Neuronal stem cell (in vitro differentiated cells): ENCODE measurements at regions not wholly inside any gene's neighbourhood (a gene's known extent, or its start where the extent isn't known, plus 50 kb on each side); places are given as distances from the start of the nearest gene placed in this dataset.

Experiments used
- DNase-seq: peaks from one replicate; pipeline ENCODE4 v3.0.0-alpha.2; 2013; ENCODE audit warnings: low spot score
- H2AFZ ChIP-seq: one replicate; pipeline ENCODE4 v1.6.1; 2013; ENCODE audit warnings: mild to moderate bottlenecking, low read length, inconsistent platforms
- H2AK5ac ChIP-seq: 2 replicates; pipeline ENCODE4 v1.6.1; 2013; ENCODE audit warnings: low read depth, mild to moderate bottlenecking, inconsistent platforms, low read length, moderate library complexity, mixed read lengths
- H2BK120ac ChIP-seq: 2 replicates; pipeline ENCODE4 v1.6.1; 2013; ENCODE audit warnings: low read depth, mild to moderate bottlenecking, inconsistent platforms, low read length, moderate library complexity, mixed read lengths
- H2BK12ac ChIP-seq: one replicate; pipeline ENCODE4 v1.6.1; 2013; ENCODE audit warnings: low read length, inconsistent platforms
- H2BK15ac ChIP-seq: 2 replicates; pipeline ENCODE4 v1.6.1; 2013; ENCODE audit warnings: mild to moderate bottlenecking, low read length, inconsistent platforms, mixed read lengths
- H2BK5ac ChIP-seq: one replicate; pipeline ENCODE4 v1.6.1; 2013; ENCODE audit warnings: inconsistent platforms, mild to moderate bottlenecking, low read length, moderate library complexity
- H3K14ac ChIP-seq: one replicate; pipeline ENCODE4 v1.6.1; 2013; ENCODE audit warnings: low read length, inconsistent platforms
- H3K18ac ChIP-seq: 2 replicates; pipeline ENCODE4 v1.6.1; 2013; ENCODE audit warnings: low read length, inconsistent platforms
- H3K23ac ChIP-seq: 2 replicates; pipeline ENCODE4 v1.6.1; 2013; ENCODE audit warnings: low read depth, mild to moderate bottlenecking, mixed read lengths, low read length, inconsistent platforms; ENCODE audit not compliant: poor library complexity
- H3K27ac ChIP-seq: replicated peaks from 3 replicates; pipeline ENCODE4 v1.5.1; 2013; ENCODE audit warnings: low read length, inconsistent platforms
- H3K27me3 ChIP-seq, 3 experiments: 2 replicates each; pipeline ENCODE4 v1.6.1; 2013; ENCODE audit warnings: low read length in 3 of 3, mild to moderate bottlenecking in 2 of 3, inconsistent platforms in 1 of 3, low read depth in 1 of 3, mixed read lengths in 1 of 3, moderate library complexity in 1 of 3; ENCODE audit not compliant: control insufficient read depth in 3 of 3, insufficient read depth in 3 of 3
- H3K36me3 ChIP-seq, 2 donors: replicated peaks in 1 of 2; 2 replicates each; pipeline ENCODE4 v1.6.1; 2013; ENCODE audit warnings: low read length in 2 of 2; ENCODE audit not compliant: control insufficient read depth in 2 of 2, insufficient read depth in 2 of 2
- H3K4ac ChIP-seq: 2 replicates; pipeline ENCODE4 v1.6.1; 2013; ENCODE audit warnings: inconsistent platforms, mild to moderate bottlenecking, low read length, moderate library complexity
- H3K4me1 ChIP-seq, 2 donors: 1 replicate in 1 of 2; 2 replicates in 1 of 2; pipeline ENCODE4 v1.6.1; 2013; ENCODE audit warnings: low read length in 2 of 2, low read depth in 1 of 2; ENCODE audit not compliant: control insufficient read depth in 2 of 2, insufficient read depth in 1 of 2
- H3K4me2 ChIP-seq: one replicate; pipeline ENCODE4 v1.6.1; 2013; ENCODE audit warnings: mild to moderate bottlenecking, low read length, inconsistent platforms; ENCODE audit not compliant: insufficient read depth, poor library complexity, severe bottlenecking
- H3K4me3 ChIP-seq, 2 donors: 2 replicates each; pipeline ENCODE4 v1.5.1; 2013; ENCODE audit warnings: low read length in 2 of 2, mild to moderate bottlenecking in 2 of 2, inconsistent platforms in 1 of 2, moderate library complexity in 1 of 2
- H3K79me1 ChIP-seq: one replicate; pipeline ENCODE4 v1.6.1; 2013; ENCODE audit warnings: low read depth, mild to moderate bottlenecking, inconsistent platforms, low read length, moderate library complexity
- H3K9ac ChIP-seq: one replicate; pipeline ENCODE4 v1.6.1; 2013; ENCODE audit warnings: mild to moderate bottlenecking, low read depth, low read length, inconsistent platforms; ENCODE audit not compliant: poor library complexity
- H3K9me3 ChIP-seq, 2 donors: replicated peaks in 1 of 2; 2 replicates each; pipeline versions ENCODE3 to v1.6.1; 2013; ENCODE audit warnings: low read length in 2 of 2, mild to moderate bottlenecking in 2 of 2, inconsistent platforms in 1 of 2, low read depth in 1 of 2, mixed read lengths in 1 of 2, moderate library complexity in 1 of 2; ENCODE audit not compliant: control insufficient read depth in 2 of 2, insufficient read depth in 1 of 2
- H4K8ac ChIP-seq: one replicate; pipeline ENCODE4 v1.6.1; 2013; ENCODE audit warnings: low read depth, mild to moderate bottlenecking, inconsistent platforms, low read length, moderate library complexity
- H4K91ac ChIP-seq: one replicate; pipeline ENCODE4 v1.6.1; 2013; ENCODE audit warnings: low read length, low read depth, mild to moderate bottlenecking, inconsistent platforms; ENCODE audit not compliant: poor library complexity
- WGBS, 2 donors: extraction: QIAGEN DNeasy Blood & Tissue Kit; methylation state at CpG; one replicate each; pipeline ENCODE4 v1.1.7; 2013; ENCODE audit warnings: missing lambda C conversion rate in 2 of 2, mixed read lengths in 1 of 2; ENCODE audit not compliant: insufficient read length in 2 of 2, insufficient replicate concordance in 1 of 2; ENCODE audit errors: extremely low coverage in 2 of 2; 5-methylcytosine and 5-hydroxymethylcytosine counted together

- Histone ChIP-seq H3K27me3 (no peaks in the 10 kb centered on the region), H2BK120ac (no peak overlapping the region), H2BK5ac (no peak overlapping the region), H4K8ac (no peak overlapping the region), H3K23ac (no peak overlapping the region), H3K14ac (no peak overlapping the region), H2AK5ac (no peak overlapping the region), H3K79me1 (no peaks in the 10 kb centered on the region), H3K4me3 (no peak overlapping the region), H2BK12ac (no peak overlapping the region), H3K18ac (no peak overlapping the region), H3K27ac (no peak overlapping the region), H3K4ac (no peak overlapping the region), H3K4me2 (no peak overlapping the region), H3K9me3 (no peaks in the 10 kb centered on the region), H3K36me3 (no peaks in the 10 kb centered on the region), H3K4me1 (peaks cover 4% of the 10 kb centered on the region in 2 donors), H2AFZ (no peak overlapping the region), H2BK15ac (no peak overlapping the region), H4K91ac (no peak overlapping the region), H3K9ac (no peak overlapping the region)
- DNase-seq, result no peak
- no CpG with 5 or more reads among the region's 2 CpGs for WGBS, 2 donors
Observed at GRCh38 chr18:68533641-68534040, 181.3 kb downstream of the TMX3 start.

- Histone ChIP-seq H3K36me3 (no peaks in the 10 kb centered on the region), H3K18ac (no peak overlapping the region), H2AK5ac (no peak overlapping the region), H3K23ac (no peak overlapping the region), H2BK15ac (no peak overlapping the region), H3K4ac (no peak overlapping the region), H3K9ac (no peak overlapping the region), H2AFZ (peak overlapping the region; percentile 70), H4K8ac (no peak overlapping the region), H3K4me2 (no peak overlapping the region), H3K4me3 (no peak overlapping the region), H3K14ac (no peak overlapping the region), H3K4me1 (peaks cover 4% of the 10 kb centered on the region in 2 donors), H3K9me3 (no peaks in the 10 kb centered on the region), H4K91ac (no peak overlapping the region), H2BK12ac (no peak overlapping the region), H3K27ac (no peak overlapping the region), H2BK5ac (no peak overlapping the region), H3K27me3 (no peaks in the 10 kb centered on the region), H3K79me1 (no peaks in the 10 kb centered on the region), H2BK120ac (no peak overlapping the region)
- no CpG with 5 or more reads among the region's 3 CpGs for WGBS, 2 donors
- no peak for DNase-seq
Observed at GRCh38 chr18:68532328-68532885, 182.5 kb downstream of the TMX3 start.

GRCh38 chr18:68525091-68525490 lies 189.8 kb downstream of the TMX3 start:
- Histone ChIP-seq H2AK5ac (no peak overlapping the region), H3K27me3 (no peaks in the 10 kb centered on the region), H3K27ac (no peak overlapping the region), H2BK12ac (no peak overlapping the region), H3K4ac (no peak overlapping the region), H2BK120ac (no peak overlapping the region), H3K36me3 (no peaks in the 10 kb centered on the region), H3K79me1 (no peaks in the 10 kb centered on the region), H3K4me3 (no peak overlapping the region), H2AFZ (no peak overlapping the region), H2BK5ac (no peak overlapping the region), H4K91ac (no peak overlapping the region), H4K8ac (no peak overlapping the region), H3K9ac (no peak overlapping the region), H3K14ac (no peak overlapping the region), H3K18ac (no peak overlapping the region), H3K4me2 (no peak overlapping the region), H3K9me3 (peaks cover 0 to 2% of the 10 kb centered on the region in 2 donors), H3K23ac (no peak overlapping the region), H2BK15ac (no peak overlapping the region), H3K4me1 (no peaks in the 10 kb centered on the region)
- no CpG with 5 or more reads among the region's 2 CpGs for WGBS, 2 donors
- no peak for DNase-seq

GRCh38 chr18:68520406-68521075 lies 194.4 kb downstream of the TMX3 start:
- WGBS, 2 donors, result no CpG with 5 or more reads among the region's 6 CpGs
- Histone ChIP-seq H3K36me3 (no peaks in the 10 kb centered on the region), H3K9ac (no peak overlapping the region), H2BK15ac (no peak overlapping the region), H3K18ac (no peak overlapping the region), H3K27ac (no peak overlapping the region), H3K4ac (no peak overlapping the region), H4K91ac (no peak overlapping the region), H4K8ac (no peak overlapping the region), H2AK5ac (no peak overlapping the region), H3K4me3 (no peak overlapping the region), H3K4me1 (no peaks in the 10 kb centered on the region), H2BK120ac (no peak overlapping the region), H3K14ac (no peak overlapping the region), H3K9me3 (no peaks in the 10 kb centered on the region), H3K23ac (no peak overlapping the region), H2AFZ (no peak overlapping the region), H2BK12ac (no peak overlapping the region), H3K4me2 (no peak overlapping the region), H2BK5ac (no peak overlapping the region), H3K27me3 (no peaks in the 10 kb centered on the region), H3K79me1 (no peaks in the 10 kb centered on the region)
- DNase-seq, result no peak
